ENCODE measurements at regions not wholly inside any gene's neighbourhood (a gene's known extent, or its start where the extent isn't known, plus 50 kb on each side); places are given as distances from the start of the nearest gene placed in this dataset.
A peak's percentile ranks its signal among the peaks of the same experiment; 100 is the strongest.

- no peaks in the 10 kb centered on the region for H3K79me2 ChIP-seq (ENCODE audit: insufficient read depth, low read length)
- Mint-ChIP-seq H3K9me3 (peaks cover 4 to 14% (median 10%) of the 10 kb centered on the region in 7 donors), H3K36me3 (peaks cover 14 to 21% of the 10 kb centered on the region in 2 donors), H3K27ac (peak overlapping the region in 1 of 7 donors; percentile 23), H3K4me1 (peaks cover 4% of the 10 kb centered on the region), H3K4me3 (no peak overlapping the region), H3K27me3 (ENCODE audit: low read depth in 3 of 3) (no peaks in the 10 kb centered on the region)
- H3K9me3 ChIP-seq (replicated peaks in 1 of 2; ENCODE audit: control insufficient read depth in 1 of 2, insufficient read depth in 1 of 2, low read length in 2 of 2) = peaks cover 13 to 15% of the 10 kb centered on the region in 2 donors
- no peak overlapping the region for H2AFZ ChIP-seq (ENCODE audit: insufficient read depth, low read depth, low read length, poor library complexity, severe bottlenecking)
- intact Hi-C loops (cut with micrococcal nuclease) = no loop called here
- no peak for DNase-seq
- no peaks in the 10 kb centered on the region for H3K36me3 ChIP-seq (replicated peaks in 1 of 2; ENCODE audit: control insufficient read depth in 1 of 2, insufficient read depth in 2 of 2, low read length in 2 of 2)
- no peak overlapping the region for H3K4me3 ChIP-seq (replicated peaks in 1 of 3; ENCODE audit: low read depth in 2 of 3, low read length in 3 of 3)
- H3K4me2 ChIP-seq (replicated peaks; ENCODE audit: extremely low read depth, low read length, poor library complexity, severe bottlenecking) = no peak overlapping the region
- H3K27ac ChIP-seq (ENCODE audit: low read depth in 1 of 2, low read length in 2 of 2) = no peak overlapping the region
- TF ChIP-seq CTCF (IDR thresholded peaks at IDR 0.05) = no peak
- no peak overlapping the region for H3K9ac ChIP-seq (ENCODE audit: insufficient read depth, low read length, poor library complexity, severe bottlenecking)
- H3K27me3 ChIP-seq (ENCODE audit: control insufficient read depth in 2 of 2, insufficient read depth in 2 of 2, low read length in 2 of 2) = no peaks in the 10 kb centered on the region
- H4K20me1 ChIP-seq (ENCODE audit: insufficient read depth, low read length) = no peaks in the 10 kb centered on the region
- peaks cover 2 to 5% of the 10 kb centered on the region in 2 donors for H3K4me1 ChIP-seq (ENCODE audit: control insufficient read depth in 1 of 2, insufficient read depth in 2 of 2, low read length in 2 of 2)
- no CpG with 5 or more reads among the region's 1 CpG for WGBS (ENCODE audit: insufficient coverage)
Measured at GRCh38 chr4:123064390-123064789, 142.0 kb upstream of the NUDT6 start.

- H4K20me1 ChIP-seq (ENCODE audit: insufficient read depth, low read length) = no peaks in the 10 kb centered on the region
- H3K9ac ChIP-seq (ENCODE audit: insufficient read depth, low read length, poor library complexity, severe bottlenecking) = no peak overlapping the region
- intact Hi-C loops (cut with micrococcal nuclease) = no loop called here
- no peaks in the 10 kb centered on the region for H3K27me3 ChIP-seq (ENCODE audit: control insufficient read depth in 2 of 2, insufficient read depth in 2 of 2, low read length in 2 of 2)
- H3K4me1 ChIP-seq (ENCODE audit: control insufficient read depth in 1 of 2, insufficient read depth in 2 of 2, low read length in 2 of 2) = peaks cover 2 to 5% of the 10 kb centered on the region in 2 donors
- H3K4me3 ChIP-seq (replicated peaks in 1 of 3; ENCODE audit: low read depth in 2 of 3, low read length in 3 of 3) = no peak overlapping the region
- no peak overlapping the region for H3K4me2 ChIP-seq (replicated peaks; ENCODE audit: extremely low read depth, low read length, poor library complexity, severe bottlenecking)
- Mint-ChIP-seq H3K9me3 (peaks cover 3 to 8% (median 5%) of the 10 kb centered on the region in 7 donors), H3K4me1 (peaks cover 4% of the 10 kb centered on the region), H3K27ac (no peak overlapping the region), H3K27me3 (ENCODE audit: low read depth in 3 of 3) (no peaks in the 10 kb centered on the region), H3K4me3 (no peak overlapping the region), H3K36me3 (no peaks in the 10 kb centered on the region)
- WGBS (ENCODE audit: insufficient coverage) = no CpG with 5 or more reads among the region's 1 CpG
- no peak for TF ChIP-seq CTCF (IDR thresholded peaks at IDR 0.05)
- H2AFZ ChIP-seq (ENCODE audit: insufficient read depth, low read depth, low read length, poor library complexity, severe bottlenecking) = no peak overlapping the region
- DNase-seq = no peak
- H3K27ac ChIP-seq (ENCODE audit: low read depth in 1 of 2, low read length in 2 of 2) = no peak overlapping the region
- H3K9me3 ChIP-seq (replicated peaks in 1 of 2; ENCODE audit: control insufficient read depth in 1 of 2, insufficient read depth in 1 of 2, low read length in 2 of 2) = peaks cover 0 to 4% of the 10 kb centered on the region in 2 donors
- H3K36me3 ChIP-seq (replicated peaks in 1 of 2; ENCODE audit: control insufficient read depth in 1 of 2, insufficient read depth in 2 of 2, low read length in 2 of 2) = no peaks in the 10 kb centered on the region
- no peaks in the 10 kb centered on the region for H3K79me2 ChIP-seq (ENCODE audit: insufficient read depth, low read length)
Measured at GRCh38 chr4:123068081-123068480, 145.7 kb upstream of the NUDT6 start.
